ENCODE measurements at regions not wholly inside any gene's neighbourhood (a gene's known extent, or its start where the extent isn't known, plus 50 kb on each side); places are given as distances from the start of the nearest gene placed in this dataset.

DNA sequence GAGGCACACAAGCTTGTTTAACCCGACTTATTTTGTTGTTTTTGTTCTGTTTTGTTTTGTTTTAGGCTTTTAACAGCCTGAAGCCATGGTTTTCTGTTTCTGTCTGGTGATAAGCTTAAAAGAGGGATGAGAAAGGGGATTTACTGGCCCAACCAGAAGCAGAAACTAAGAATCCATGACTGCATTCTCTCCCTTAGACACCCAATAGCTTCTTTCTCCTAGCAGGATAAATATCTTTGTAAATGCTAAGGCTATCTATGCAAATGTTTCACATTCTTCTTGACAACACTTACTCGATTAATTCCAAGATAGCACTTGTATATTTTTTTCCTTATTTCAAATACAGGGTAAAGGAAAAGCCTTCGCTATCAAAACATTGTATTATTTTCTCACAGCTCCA is 53.7 kb upstream of the SMAD1 start:
- DNase-seq (ENCODE audit: low read depth in 2 of 2), result no peak

DNA sequence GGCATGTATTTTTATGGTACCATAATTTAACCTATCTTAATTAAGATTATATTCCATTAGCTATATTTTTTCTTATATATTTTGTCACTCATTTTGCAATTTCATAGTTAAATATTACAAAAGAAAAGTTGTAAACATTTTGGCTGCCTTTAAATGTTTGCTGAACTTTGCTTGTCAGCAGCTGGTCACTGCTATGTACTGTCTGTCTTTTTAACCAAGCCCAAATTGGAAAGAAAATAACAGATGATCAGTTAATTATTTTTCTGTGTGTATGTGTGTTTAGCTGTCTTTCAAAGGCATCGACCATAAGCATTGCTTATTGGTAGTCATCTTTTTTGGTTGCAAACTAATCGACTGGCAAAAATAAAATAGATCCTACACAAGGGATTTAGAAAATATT is 54.4 kb upstream of the SMAD1 start:
- no peak for DNase-seq (ENCODE audit: low read depth in 2 of 2)

DNA sequence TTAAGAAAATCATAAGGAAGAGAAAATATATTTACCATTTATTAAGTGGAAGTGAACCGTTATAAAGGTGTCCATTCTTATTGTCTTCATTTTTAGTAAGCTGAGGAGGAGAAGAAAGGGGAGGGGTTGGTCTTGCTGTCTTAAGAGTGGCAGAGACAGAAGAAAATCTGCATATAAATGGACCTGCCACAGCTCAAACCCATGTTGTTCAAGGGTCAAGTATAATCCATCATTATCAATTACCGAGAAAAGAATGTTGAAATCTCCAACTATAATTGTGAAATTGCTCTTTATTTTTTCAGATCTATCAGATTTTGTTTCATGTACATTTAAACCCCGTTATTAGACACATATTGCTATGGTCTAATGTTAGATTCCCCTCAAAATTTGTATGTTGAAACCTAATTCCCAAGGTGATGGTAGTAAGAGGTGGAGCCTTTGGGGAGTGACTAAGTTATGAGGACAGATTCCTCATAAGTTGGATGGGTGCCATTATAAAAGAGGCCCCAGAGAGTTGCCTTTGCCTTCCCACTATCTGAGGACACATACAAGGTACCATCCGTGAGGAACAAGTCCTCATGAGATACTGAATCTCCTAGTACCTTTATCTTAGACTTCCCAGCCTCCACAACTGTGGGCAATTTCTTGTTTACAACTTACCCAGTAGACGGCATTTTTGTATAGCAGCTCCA is 58.5 kb upstream of the SMAD1 start:
- DNase-seq (ENCODE audit: low read depth in 2 of 2), result no peak

DNA sequence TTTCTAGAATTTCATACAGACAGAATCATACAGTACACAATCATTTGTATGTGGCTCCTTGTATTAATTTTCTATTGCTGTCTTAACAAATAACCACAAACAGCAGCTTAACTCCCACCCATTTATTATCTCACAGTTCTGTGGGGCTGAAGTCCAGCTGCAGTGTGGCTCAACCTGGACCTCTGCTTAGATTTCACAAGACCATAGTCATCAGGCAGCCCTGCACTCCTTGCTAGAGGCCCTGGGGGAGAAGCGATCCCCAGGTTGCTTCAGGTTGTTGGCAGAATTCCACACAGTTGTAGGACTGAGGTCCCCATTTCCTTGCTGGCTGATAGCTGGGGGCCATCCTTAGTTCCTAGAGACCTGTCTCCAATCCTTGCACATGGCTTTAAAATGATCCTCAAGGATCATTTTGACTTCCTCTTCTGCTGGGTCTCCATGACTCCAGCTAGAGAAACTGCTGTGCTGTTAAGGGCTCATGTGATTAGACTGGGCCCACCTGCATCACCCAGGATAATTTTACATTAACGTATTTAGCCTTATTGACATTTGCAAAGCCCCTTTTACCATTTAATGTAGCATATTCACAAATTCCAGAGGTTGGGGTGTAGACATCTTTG is 60.9 kb upstream of the SMAD1 start:
- DNase-seq (ENCODE audit: low read depth in 2 of 2), result no peak

DNA sequence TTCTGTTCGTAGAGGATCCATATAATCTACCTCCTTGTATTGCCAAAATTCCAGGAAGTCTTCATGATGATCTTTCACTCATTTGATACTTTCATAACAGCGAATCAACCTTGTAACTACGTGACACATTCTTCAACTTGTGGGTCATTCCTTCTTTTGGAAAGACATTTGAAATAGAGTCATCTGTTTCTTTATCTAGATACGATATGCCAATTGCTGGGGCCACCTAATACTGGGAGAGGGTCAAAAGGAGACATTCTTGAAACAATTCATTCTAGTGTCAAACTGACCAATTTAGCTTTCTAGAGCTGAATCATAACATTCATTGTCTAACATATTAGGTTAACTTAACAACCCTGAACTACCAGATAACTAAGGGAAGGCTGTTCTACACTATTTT is 62.9 kb upstream of the SMAD1 start:
- DNase-seq (ENCODE audit: low read depth in 2 of 2), result no peak

DNA sequence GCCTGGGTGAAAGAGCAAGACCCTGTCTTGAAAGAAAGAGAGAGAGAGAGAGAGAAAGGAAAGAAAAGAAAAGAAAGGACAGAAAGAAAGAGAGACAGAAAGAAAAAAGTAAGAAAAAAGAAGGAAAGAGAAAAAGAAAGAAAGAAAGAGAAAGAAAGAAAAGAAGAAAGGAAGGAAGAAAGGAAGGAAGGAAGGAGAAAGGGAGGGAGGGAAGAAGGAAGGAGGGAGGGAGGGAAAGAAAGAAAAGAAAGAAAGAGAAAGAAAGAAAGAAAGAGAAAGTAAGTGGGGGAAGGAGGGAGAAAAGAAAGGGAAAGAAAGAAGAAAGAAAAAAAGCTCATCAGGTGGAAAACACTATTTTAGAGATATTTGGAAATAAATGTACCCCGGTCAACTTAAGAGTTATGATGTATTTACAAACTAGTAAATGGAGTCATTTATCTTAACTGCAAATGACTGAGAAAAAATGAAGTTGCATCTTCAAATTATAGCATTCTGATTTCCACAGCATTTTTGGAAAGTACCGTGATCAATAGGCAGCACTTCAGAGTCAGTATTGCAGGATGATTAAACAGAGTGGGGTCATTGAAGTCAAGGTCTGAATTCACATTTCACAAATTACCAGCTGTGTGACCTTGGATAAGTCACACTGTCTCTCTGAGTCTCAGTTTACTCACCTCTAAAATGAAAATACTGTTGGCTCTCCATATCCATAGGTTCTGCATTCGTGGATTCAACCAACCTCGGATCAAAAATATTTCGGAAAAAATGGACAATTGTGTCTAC is 64.1 kb upstream of the SMAD1 start:
- DNase-seq (ENCODE audit: low read depth in 2 of 2), result no peak

DNA sequence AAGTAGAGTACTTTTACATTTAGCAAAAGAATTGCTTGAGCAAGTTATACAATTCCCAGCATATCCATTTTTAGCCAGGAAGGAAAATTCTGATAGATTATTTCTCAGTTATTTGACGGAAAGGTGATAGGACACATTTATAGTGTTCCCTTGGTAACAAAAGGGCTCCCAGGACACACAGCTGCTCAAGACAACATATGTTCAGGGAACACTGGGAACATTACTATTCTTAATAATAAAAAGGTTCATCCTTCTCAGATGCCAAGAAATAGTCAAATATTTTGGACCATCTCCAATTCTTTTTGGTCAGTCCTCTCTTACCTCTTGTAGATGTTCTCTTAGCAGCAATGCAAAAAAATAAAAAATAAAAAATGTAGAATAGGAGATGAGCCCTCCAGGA is 66.8 kb upstream of the SMAD1 start:
- DNase-seq (ENCODE audit: low read depth in 2 of 2), result no peak

DNA sequence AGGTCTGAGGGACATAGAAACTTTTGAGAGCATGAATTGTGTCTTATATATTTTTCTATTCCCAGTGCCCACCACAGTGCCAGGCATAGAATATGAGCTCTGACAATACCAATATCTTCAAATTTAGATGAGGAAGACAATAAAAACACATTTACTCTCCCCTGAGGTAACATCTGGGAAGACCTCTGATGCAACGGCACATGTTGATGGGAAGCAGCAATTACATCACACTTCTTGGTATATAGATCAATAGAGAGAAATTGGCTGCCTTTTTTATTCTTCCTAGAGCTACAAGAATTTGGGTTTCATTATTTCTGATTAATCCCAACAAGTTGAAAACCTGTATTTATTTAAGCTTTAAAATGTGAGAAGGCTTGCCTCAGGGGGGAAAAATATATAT is 67.4 kb upstream of the SMAD1 start:
- no peak for DNase-seq (ENCODE audit: low read depth in 2 of 2)

DNA sequence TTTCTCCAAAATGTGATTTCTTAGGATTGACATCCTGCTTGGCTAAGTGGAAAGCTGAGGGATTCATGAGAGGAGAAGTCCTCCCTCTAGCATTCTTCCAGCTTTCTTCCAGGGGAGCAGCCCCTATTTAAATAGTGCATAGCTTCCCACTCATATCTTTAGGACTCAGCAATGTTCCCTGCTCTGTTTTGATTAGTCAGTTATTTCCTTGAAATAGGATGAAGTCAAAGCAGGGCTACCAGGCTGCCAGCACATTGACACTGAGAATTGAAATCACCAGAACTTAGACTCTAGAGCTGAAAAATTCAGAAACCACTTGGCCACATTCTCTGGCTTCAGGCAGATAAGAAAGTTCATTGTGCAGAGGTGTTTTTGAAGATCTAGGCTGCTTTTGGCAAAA is 74.7 kb upstream of the SMAD1 start:
- DNase-seq (ENCODE audit: low read depth in 2 of 2), result peak in 1 of 2 donors; percentile 5

DNA sequence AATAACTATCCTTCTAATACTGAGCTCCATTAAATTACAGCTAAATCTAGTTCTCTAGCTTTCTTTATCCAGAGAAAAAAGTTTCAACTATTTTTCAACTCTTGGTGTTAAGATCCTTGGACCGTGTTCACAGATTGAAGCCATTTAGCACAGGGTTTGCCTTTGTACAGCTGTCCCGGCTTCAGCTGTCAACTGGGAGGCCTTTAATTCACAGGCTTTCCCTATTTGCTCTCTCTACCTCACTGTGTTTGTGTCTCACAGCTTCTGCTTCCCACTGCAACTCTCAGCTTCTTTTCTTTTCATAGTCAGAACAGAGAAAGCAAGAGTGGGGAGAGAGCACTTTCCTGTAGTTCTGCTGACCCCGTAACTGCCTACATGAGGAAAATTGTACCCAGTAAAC is 76.9 kb upstream of the SMAD1 start:
- no peak for DNase-seq (ENCODE audit: low read depth in 2 of 2)

DNA sequence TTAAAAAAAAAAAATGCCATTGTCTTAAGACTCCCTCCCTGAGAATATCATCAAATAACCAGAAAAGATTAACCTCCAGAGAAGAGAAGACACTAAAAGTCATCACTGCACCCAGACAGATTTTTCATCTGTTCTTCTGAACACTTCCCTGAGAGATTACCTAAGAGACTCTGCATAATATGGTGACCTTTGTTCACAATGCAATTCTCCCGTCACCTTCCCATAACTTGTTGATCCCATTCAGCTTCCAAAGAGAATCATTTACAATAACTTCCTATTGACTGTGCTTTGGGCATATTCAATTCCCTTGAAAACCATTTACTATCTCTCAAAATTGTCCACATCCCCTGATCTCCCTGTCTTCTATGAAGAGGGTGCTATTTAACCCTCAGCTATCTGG is 85.1 kb upstream of the SMAD1 start:
- no peak for DNase-seq (ENCODE audit: low read depth in 2 of 2)

DNA sequence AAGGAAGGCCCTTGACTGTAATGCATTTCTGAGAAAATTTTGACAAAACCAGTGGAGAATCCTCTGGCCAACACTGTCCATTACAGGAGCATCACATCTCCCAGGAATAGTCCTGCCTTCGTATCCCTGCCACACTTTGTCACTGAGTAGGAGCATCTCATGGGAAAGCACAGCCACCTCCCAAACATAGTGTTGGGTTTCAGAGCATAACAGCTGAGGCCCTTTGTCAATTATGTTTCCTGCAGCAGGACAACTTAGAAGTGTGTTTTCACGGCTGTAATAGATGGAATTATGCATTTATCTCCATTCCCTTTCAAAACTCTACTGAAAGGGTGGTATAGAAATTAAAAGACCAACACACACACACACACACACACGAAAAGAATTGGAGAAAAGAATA is 91.1 kb upstream of the SMAD1 start:
- DNase-seq (ENCODE audit: low read depth in 2 of 2), result no peak

DNA sequence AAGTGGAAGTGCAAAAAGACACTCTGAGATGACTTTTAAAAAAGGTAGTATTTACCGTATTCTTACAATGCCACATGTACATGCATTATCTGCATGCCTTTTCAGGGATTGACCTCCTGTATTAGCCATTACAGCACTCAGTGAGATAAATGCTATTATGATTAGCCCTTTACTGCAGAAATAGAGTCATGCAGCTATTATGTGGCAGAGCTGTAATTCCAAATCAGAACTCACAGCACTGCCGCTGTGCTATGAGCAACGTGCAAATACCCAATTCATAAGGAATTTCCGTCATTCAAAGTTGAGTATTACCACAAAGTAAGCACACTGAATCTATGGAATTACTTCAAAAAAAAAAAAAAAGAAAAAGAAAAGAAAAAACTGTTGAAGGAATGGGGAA is 92.1 kb upstream of the SMAD1 start:
- DNase-seq (ENCODE audit: low read depth in 2 of 2), result no peak

DNA sequence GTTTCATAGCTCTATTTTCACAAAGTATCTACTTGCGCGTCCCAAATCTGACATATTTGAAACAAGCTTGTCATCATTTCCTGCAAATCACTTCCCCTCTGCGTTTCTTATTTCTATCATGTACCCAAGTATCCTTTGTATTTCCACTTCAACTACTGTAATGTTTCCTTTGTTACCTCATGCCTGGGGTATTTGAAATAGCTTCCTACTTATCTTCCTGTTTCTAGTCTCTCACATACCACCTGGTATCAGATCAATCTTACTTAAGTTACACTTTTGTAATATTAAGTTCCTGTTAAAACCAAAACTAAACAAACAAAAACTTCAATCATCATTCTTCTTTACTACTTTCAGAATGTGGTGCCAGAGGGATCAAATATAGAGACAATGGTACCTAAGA is 93.6 kb upstream of the SMAD1 start:
- peak in 1 of 2 donors; percentile 71 for DNase-seq (ENCODE audit: low read depth in 2 of 2)

DNA sequence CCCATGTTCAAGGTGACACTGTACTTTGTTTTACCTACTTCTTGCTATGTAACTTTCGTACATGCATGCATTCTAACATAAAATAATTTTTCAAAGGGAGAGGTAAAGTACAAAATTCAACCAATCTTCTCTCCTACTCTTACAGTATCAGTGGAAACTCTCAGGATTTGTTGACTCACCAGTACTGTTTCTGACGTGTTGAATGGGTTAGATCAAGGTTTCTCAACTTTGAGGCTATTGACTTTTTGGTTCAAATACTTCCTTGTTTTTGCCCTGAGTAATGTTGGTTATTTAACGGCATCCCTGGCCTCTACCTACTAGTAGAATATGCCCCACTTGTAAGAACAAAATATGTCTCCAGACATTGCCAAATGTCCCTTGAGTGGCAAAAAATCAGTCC is 94.6 kb upstream of the SMAD1 start:
- no peak for DNase-seq (ENCODE audit: low read depth in 2 of 2)

DNA sequence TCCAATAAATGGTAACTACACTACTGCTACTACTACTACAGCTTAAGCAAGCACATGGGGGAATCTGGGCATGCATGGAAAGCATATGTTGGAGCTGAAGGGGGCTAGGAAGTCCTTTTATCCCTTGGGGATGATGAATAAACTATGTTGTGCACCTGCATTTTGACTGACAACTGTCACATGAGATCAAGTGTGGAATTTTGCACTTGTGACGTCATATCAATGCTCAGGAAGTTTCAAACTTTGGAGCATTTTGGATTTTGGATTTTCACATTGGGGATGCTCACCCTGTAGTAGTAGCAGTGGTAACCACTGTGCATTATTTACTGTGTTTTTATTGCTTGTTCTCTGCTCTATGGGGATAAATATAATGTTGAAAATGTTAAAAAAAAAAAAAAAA is 100.5 kb upstream of the SMAD1 start:
- DNase-seq (ENCODE audit: low read depth in 2 of 2), result no peak

DNA sequence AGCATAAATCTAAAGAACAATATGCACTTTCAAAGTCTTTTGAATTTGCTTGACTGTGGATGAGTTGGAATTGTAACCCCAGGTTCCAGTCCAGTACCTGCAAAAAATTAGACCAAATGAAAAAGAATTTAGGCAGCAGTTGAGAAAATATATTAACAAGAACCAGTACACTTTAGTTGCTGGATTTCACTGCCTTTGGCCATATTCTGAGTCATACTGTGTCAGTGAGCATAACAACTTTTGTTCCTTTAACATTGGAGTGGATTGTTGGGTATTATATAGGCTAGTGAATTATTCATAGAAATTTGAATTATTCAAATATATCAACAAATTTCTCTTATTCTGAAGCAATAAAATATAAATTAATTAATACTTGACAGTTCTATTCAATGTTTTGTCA is 101.5 kb upstream of the SMAD1 start:
- no peak for DNase-seq (ENCODE audit: low read depth in 2 of 2)

DNA sequence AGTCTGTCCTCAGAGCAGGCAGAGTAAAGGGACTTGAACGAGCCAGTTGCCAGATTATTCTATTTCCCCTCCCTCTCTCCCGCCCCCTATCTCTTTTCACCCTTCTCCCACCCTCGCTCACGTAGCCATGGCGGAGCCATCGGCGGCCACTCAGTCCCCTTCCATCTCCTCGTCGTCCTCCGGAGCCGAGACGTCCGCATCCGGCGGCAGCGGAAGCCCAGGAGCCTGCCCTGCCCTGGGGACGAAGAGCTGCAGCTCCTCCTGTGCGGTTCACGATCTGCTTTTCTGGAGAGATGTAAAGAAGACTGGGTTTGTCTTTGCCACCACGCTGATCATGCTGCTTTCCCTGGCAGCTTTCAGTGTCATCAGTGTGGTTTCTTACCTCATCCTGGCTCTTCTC is 106.2 kb upstream of the SMAD1 start:
- no peak for DNase-seq (ENCODE audit: low read depth in 2 of 2)

DNA sequence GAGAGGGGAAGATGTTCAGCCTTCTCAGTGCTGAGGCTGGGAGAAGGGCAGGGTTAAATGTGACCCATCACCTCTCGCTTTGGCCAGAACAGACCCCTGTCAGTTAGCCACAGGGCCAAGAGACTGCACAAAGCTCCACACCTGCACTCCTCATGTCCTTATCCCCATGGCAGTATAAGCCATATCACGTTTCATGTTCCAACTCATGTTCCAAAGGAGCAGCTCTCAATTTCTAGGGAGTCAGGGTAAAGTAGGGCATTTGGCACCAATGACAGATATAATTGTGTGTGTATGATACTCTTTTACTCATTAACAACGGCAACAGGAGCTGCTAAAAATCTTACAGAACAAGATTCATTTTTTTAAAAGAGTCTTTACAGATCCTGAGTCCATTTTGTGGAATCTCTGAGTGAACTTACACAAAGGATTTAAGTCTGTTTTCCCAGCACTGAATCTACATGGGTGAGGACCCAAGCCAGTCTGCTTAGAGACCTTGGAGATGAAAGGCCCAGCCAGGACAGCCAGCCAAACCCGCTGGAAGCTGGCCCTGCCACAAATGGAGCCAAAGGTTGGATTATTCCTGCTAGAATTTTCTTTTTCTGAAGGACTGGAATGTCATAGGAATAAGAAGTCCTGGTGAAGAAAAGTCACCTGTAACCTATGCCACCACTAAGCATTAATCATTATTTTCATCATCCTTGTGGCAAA is 129.1 kb upstream of the SMAD1 start:
- no peak for DNase-seq (ENCODE audit: low read depth in 2 of 2)

DNA sequence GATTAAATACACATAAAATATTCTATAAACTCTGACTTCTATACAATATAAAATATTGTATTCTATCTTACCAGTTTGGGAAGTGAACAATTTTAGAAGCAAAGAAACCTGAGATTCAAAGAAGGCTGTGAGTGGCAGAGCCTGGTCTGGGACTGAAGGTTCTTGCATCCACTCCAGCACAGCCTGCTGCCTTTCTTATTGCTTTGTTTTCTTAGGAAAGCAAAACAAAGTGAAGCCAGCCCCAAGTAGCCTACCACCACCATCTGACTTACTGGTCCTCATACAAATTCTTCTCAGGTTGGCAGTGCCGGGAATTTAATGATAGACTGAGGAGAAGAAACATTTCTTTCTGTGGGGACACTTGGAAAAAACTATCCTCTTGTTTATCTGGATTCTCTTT is 129.7 kb upstream of the SMAD1 start:
- DNase-seq (ENCODE audit: low read depth in 2 of 2), result no peak

DNA sequence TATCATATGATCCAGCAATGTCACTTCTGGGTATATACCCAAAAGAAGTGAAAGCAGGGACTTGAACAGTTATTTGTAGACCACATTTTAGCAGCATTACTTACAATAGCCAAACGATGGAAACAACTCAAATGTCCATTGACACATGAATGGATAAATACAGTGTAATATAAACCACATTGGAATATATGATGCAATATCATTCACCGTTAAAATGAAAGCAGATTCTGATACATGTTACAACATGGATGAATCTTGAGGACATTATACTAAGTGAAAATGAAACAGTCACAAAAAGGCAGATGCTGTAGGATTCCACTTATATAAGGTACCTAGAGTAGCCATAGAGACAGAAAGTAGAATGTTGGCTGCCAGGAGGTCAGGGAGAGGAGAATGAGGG is 130.5 kb upstream of the SMAD1 start:
- no peak for DNase-seq (ENCODE audit: low read depth in 2 of 2)

DNA sequence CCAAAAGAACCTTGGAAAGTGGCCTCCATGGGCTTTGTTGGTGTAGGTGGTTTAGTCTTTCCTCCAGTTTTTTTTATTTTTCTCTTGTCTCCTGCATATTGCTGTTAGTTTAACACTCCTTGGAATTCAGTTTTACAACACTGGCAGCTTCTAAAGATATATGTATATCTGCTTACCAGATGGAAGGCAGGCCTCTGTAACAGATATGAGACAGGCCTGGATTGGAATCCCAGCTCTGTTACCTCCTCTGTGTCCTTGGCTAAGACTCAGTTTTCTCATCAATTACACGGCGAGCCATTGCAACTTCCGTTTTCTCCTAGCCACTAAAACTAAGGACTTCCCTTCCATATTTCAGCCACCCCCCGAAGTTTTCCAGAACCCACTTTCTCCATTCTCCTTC is 133.4 kb upstream of the SMAD1 start:
- no peak for DNase-seq (ENCODE audit: low read depth in 2 of 2)
